ENCODE measurements at regions not wholly inside any gene's neighbourhood (a gene's known extent, or its start where the extent isn't known, plus 50 kb on each side); places are given as distances from the start of the nearest gene placed in this dataset.

- H3K79me1 ChIP-seq (ENCODE audit: low read depth, low read length): no peaks in the 10 kb centered on the region
- no peak for DNase-seq (ENCODE audit: low read depth in 1 of 2, low spot score in 2 of 2)
- WGBS, 2 experiments (ENCODE audit: extremely low coverage in 1 of 2, insufficient coverage in 1 of 2, insufficient read length in 1 of 2, insufficient replicate concordance in 2 of 2, low coverage in 1 of 2, low lambda C conversion rate in 2 of 2, missing lambda C conversion rate in 1 of 2): 83% methylated on average over 5 of the region's 5 CpGs; no CpG with 5 or more reads in 1 of the 2 experiments
- H4K8ac ChIP-seq (ENCODE audit: extremely low read depth, insufficient read depth, low read length): no peak overlapping the region
- no peak for FAIRE-seq
- no peak overlapping the region for H2BK5ac ChIP-seq (ENCODE audit: low read depth, low read length)
- no peak overlapping the region for H3K4ac ChIP-seq (replicated peaks; ENCODE audit: insufficient read length, low read depth, low read length)
- no peak overlapping the region for H3K4me2 ChIP-seq (ENCODE audit: insufficient read depth in 1 of 2, low read depth in 2 of 2, low read length in 2 of 2)
- H3K23ac ChIP-seq (ENCODE audit: insufficient read length): no peak overlapping the region
- no peak overlapping the region for H3K27ac ChIP-seq (ENCODE audit: low read depth, low read length)
- no peak overlapping the region for H4K91ac ChIP-seq (replicated peaks; ENCODE audit: insufficient read length, low read length)
- H3K23me2 ChIP-seq (ENCODE audit: low read depth, low read length): no peaks in the 10 kb centered on the region
- H2AK5ac ChIP-seq (ENCODE audit: low read depth, low read length): no peak overlapping the region
- H3K9ac ChIP-seq (replicated peaks in 1 of 4; ENCODE audit: extremely low read depth in 1 of 4, low read depth in 3 of 4, low read length in 3 of 4): no peak overlapping the region
- H4K5ac ChIP-seq (ENCODE audit: insufficient read length, low read depth, low read length): no peak overlapping the region
- no peaks in the 10 kb centered on the region for H3K36me3 ChIP-seq (ENCODE audit: control insufficient read depth in 2 of 4, insufficient read depth in 4 of 4, low read length in 3 of 4)
- H2AFZ ChIP-seq (ENCODE audit: low read length): no peak overlapping the region
- CTCF ChIA-PET (ENCODE audit: partially characterized antibody): interaction anchor here (0.6 to 1.4 kb wide), 4 partner anchors 10 to 110 kb away, joined by 3 to 5 read pairs (median 4); no protein-coding TSS in a partner anchor
- H3K14ac ChIP-seq (ENCODE audit: insufficient read length): no peak overlapping the region
- no peak overlapping the region for H2BK20ac ChIP-seq (ENCODE audit: low read length)
- H2BK120ac ChIP-seq (replicated peaks; ENCODE audit: low read depth, low read length): no peak overlapping the region
- H3K18ac ChIP-seq (ENCODE audit: extremely low read depth, low read length): no peak overlapping the region
- no peak for TF ChIP-seq NRF1 (IDR thresholded peaks at IDR 0.05; ENCODE audit: low read depth, low read length)
- no peak for TF ChIP-seq SIRT6 (IDR thresholded peaks at IDR 0.05; ENCODE audit: low read length)
- TF ChIP-seq GABPA (IDR thresholded peaks at IDR 0.05; ENCODE audit: borderline replicate concordance, insufficient read depth, low read length): no peak
- no peak for TF ChIP-seq BRCA1 (IDR thresholded peaks at IDR 0.05; ENCODE audit: low read depth, low read length)
- no peak for TF ChIP-seq JUND (IDR thresholded peaks at IDR 0.05; ENCODE audit: low read length)
- TF ChIP-seq RXRA (IDR thresholded peaks at IDR 0.05; ENCODE audit: insufficient read depth, low read depth, low read length): no peak
- TF ChIP-seq, protein P1, sequence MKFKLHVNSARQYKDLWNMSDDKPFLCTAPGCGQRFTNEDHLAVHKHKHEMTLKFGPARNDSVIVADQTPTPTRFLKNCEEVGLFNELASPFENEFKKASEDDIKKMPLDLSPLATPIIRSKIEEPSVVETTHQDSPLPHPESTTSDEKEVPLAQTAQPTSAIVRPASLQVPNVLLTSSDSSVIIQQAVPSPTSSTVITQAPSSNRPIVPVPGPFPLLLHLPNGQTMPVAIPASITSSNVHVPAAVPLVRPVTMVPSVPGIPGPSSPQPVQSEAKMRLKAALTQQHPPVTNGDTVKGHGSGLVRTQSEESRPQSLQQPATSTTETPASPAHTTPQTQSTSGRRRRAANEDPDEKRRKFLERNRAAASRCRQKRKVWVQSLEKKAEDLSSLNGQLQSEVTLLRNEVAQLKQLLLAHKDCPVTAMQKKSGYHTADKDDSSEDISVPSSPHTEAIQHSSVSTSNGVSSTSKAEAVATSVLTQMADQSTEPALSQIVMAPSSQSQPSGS (IDR thresholded peaks at IDR 0.05; ENCODE audit: low read length): no peak
- TF ChIP-seq TCF12 (IDR thresholded peaks at IDR 0.05; ENCODE audit: low read depth, low read length): no peak
- no peak for TF ChIP-seq ASH2L (IDR thresholded peaks at IDR 0.05; ENCODE audit: low read length)
- TF ChIP-seq POLR2AphosphoS5 (IDR thresholded peaks at IDR 0.05; ENCODE audit: low read depth, low read length): no peak
- TF ChIP-seq CREB1 (IDR thresholded peaks at IDR 0.05): no peak
- no peaks in the 10 kb centered on the region for H3K9me3 ChIP-seq (ENCODE audit: insufficient read depth in 2 of 2, low read depth in 1 of 2, low read length in 1 of 2)
- no peaks in the 10 kb centered on the region for H3K27me3 ChIP-seq (replicated peaks in 1 of 4; ENCODE audit: control insufficient read depth in 3 of 4, extremely low read depth in 1 of 4, insufficient read depth in 3 of 4, low read length in 3 of 4)
- H3K4me3 ChIP-seq (ENCODE audit: extremely low read depth in 1 of 4, insufficient read depth in 2 of 4, low read depth in 3 of 4, low read length in 4 of 4): no peak overlapping the region
- H3K4me1 ChIP-seq (replicated peaks in 1 of 4; ENCODE audit: control insufficient read depth in 3 of 4, insufficient read depth in 4 of 4, low read length in 3 of 4): peaks cover 0 to 7% (median 4%) of the 10 kb centered on the region in 4 experiments; a peak in 3 of 7 replicates
- no peaks in the 10 kb centered on the region for H4K20me1 ChIP-seq (replicated peaks in 1 of 2; ENCODE audit: control insufficient read depth in 1 of 2, insufficient read depth in 2 of 2, low read length in 2 of 2)
- no peak overlapping the region for H3K56ac ChIP-seq (replicated peaks; ENCODE audit: insufficient read length, low read depth, low read length)
- no peak overlapping the region for H2BK15ac ChIP-seq (ENCODE audit: low read length)
- no peaks in the 10 kb centered on the region for H3K79me2 ChIP-seq (ENCODE audit: control insufficient read depth in 1 of 2, insufficient read depth in 2 of 2, low read length in 2 of 2)
- POLR2A ChIA-PET (ENCODE audit: partially characterized antibody): no interaction called here
- H2BK12ac ChIP-seq (ENCODE audit: low read depth, low read length): no peak overlapping the region
These were observed 700.9 kb upstream of the NR2F2 start for GRCh38 chr15:95629503-95630168.

Measured in H1 (cell line).